GM10266 (cell line): ENCODE measurements at regions not wholly inside any gene's neighbourhood (a gene's known extent, or its start where the extent isn't known, plus 50 kb on each side); places are given as distances from the start of the nearest gene placed in this dataset.

Experiments used
- DNase-seq: peaks from one replicate; pipeline ENCODE4 v3.0.0; 2012; ENCODE audit errors: extremely low spot score
- TF ChIP-seq, protein P1 (sequence below): IDR thresholded peaks from 2 replicates; pipeline ENCODE4 v1.5.1; 2012; ENCODE audit warnings: mild to moderate bottlenecking, low read depth; ENCODE audit not compliant: control insufficient read depth, insufficient read depth; ENCODE audit errors: missing control alignments

DNA sequence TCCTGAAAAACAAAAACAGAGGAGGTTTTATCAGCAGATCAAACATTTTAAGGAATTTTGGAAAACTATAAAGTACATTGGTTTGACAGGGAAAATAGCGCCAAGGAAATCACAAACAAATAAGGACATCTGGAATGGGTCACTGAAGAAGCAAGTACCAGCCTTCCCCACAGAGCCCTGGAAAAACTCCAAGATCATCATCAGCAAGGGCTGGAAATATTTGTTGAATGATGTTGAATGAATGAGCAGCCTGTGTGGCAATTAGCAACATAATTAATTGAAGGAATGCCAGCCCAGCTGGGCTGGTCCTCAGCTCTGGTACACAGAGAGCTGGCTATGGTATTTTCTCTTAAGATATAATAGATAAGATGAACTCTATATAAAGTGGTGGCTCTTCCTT is 290.4 kb downstream of the HS3ST3A1 start:
- TF ChIP-seq, protein P1, sequence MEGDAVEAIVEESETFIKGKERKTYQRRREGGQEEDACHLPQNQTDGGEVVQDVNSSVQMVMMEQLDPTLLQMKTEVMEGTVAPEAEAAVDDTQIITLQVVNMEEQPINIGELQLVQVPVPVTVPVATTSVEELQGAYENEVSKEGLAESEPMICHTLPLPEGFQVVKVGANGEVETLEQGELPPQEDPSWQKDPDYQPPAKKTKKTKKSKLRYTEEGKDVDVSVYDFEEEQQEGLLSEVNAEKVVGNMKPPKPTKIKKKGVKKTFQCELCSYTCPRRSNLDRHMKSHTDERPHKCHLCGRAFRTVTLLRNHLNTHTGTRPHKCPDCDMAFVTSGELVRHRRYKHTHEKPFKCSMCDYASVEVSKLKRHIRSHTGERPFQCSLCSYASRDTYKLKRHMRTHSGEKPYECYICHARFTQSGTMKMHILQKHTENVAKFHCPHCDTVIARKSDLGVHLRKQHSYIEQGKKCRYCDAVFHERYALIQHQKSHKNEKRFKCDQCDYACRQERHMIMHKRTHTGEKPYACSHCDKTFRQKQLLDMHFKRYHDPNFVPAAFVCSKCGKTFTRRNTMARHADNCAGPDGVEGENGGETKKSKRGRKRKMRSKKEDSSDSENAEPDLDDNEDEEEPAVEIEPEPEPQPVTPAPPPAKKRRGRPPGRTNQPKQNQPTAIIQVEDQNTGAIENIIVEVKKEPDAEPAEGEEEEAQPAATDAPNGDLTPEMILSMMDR: no peak
- no peak for DNase-seq

DNA sequence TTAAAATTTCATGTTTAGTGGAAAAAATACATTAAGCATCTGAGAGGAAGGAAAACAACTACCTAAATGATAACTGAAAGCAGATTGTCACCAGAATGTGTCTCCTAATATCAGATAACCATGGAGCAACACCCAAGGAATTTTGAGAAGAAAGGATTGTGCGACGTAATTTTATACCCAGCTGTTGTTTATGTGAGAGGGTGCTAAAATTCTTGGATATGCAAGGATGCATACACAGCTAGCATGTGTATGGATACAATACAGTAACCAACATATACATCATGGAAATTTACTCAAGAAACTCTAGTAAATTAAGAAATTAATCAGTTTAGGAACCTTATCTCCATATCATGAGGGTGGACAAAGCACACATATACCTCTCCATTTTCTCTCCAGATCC is 290.9 kb downstream of the HS3ST3A1 start:
- TF ChIP-seq, protein P1: no peak
- no peak for DNase-seq

DNA sequence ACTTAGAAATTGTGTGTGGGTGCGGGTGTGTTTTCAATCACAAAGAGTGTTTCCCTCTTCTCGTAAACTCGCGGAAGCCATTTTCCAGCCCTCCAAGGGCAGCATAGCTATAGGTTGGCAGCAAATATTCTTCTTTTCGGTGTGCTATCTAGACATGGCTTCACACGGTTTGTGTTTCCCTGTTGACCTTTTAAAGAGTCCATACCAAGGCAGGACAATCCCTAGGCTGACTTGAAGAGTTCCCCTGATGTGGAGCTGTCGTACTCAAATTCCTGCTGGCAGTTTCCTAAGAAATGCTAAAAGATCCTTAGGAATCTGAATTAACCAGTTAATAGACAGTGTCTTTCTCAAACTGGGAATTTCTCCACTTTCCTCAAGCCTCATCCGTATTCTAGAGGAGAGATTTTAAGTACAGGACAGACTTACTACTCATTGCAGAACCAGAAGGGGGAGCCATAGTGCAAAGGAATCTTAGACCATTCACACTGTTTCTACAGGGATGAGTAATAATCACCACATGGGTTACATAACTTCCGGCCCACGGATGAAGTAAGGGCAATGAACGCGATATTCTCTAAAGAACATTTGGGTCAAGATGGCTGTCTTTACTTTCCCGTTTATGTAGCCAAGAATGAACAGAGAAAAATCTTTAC is 288.6 kb upstream of the ELAC2 start:
- no peak for DNase-seq
- TF ChIP-seq, protein P1: no peak

DNA sequence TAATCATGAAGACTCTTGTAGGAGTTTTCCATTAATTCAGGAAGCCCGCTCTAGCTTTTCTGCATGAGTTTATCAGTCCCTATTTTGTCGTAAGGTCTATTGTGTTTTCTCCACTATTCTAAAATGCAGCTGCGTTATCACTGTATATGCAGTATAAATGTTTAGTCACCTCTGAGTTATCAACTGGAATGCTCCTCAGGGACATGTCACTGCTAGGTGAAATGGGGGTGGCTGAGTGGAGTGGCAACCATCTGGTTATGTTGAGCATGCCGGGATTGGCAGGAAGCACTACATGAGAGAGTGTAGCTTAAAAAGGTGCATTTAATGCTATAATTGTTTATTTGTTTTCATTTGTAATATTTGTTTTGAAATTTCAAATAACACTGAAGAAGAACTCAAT is 285.2 kb upstream of the ELAC2 start:
- no peak for DNase-seq
- TF ChIP-seq, protein P1: no peak

DNA sequence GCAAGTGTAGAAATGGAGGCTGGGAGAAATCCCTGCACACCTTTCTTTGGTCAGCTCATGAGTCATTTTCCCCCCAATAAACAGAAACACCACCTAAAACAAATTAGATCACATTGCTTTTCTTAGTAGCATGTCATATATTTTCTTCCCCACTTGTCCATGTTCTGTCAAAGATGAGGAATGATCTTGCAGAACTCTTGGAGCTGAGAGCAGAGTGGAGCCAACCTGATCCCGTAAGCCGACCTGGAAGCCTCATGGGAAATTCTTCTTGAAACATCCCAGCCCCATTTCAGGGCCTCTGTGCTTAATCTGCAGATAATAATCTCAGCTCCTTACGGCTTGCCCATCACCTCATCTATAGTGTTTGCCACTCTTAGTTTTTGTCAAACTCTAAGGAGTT is 284.6 kb upstream of the ELAC2 start:
- TF ChIP-seq, protein P1: no peak
- DNase-seq: no peak

DNA sequence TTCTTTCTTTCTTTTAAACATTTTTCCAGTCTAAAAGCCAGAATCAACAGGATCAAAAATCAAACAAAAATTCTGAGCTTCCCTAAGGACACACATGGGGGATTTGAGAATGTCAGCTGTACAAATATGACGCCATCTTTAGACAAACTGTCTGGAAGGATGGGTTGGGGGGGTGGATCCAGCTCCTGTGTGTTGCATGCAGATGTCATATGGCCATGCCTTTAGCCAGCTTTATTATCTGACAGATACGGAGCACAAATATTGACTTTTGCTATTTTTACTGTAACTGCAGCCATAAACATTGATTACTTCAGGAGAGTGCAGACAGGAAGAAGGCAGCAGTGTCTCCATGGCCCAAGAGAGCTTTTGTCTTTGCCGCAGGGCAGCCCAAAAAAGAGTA is 279.4 kb upstream of the ELAC2 start:
- DNase-seq: no peak
- TF ChIP-seq, protein P1: no peak

DNA sequence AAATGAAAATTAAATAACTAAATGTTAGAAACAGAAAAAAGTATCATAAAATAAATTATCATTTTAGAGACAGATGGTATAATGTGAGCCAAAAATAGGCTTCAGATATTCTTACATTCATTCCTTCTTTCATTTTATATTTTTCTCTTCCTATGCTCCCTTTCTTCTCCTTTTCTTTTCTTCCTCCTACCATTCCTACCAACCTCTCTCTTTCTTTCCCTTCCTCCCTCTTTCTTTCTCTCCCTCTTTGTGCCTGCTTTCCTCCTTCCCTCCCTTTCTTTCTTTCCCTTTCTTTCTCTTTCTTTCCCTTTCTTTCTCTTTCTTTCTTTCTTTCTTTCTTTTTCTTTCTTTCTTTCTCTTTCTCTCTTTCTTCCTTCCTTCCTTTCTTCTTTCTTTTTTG is 275.6 kb upstream of the ELAC2 start:
- no peak for DNase-seq
- TF ChIP-seq, protein P1: no peak
